ENCODE measurements at regions not wholly inside any gene's neighbourhood (a gene's known extent, or its start where the extent isn't known, plus 50 kb on each side); places are given as distances from the start of the nearest gene placed in this dataset.

GRCh38 chr14:85057221-85057620 is 472.7 kb upstream of the FLRT2 start:
- no peak overlapping the region for H3K4me3 ChIP-seq (ENCODE audit: low read depth, low read length)
- no peak for TF ChIP-seq MYC (IDR thresholded peaks at IDR 0.05; ENCODE audit: low read depth, low read length)
- TF ChIP-seq CTCF (IDR thresholded peaks at IDR 0.05; ENCODE audit: low read depth, low read length) = no peak
- no peak for TF ChIP-seq POLR2A (IDR thresholded peaks at IDR 0.05; ENCODE audit: extremely low read depth, insufficient read length)
- TF ChIP-seq MAX (IDR thresholded peaks at IDR 0.05; ENCODE audit: low read depth, low read length) = no peak
- DNase-seq (ENCODE audit: low read depth) = no peak

- H3K4me3 ChIP-seq (ENCODE audit: low read depth, low read length) = no peak overlapping the region
- TF ChIP-seq CTCF (IDR thresholded peaks at IDR 0.05; ENCODE audit: low read depth, low read length) = no peak
- no peak for TF ChIP-seq POLR2A (IDR thresholded peaks at IDR 0.05; ENCODE audit: extremely low read depth, insufficient read length)
- DNase-seq (ENCODE audit: low read depth) = no peak
Measured at GRCh38 chr14:85058150-85058549, 471.8 kb upstream of the FLRT2 start.

GRCh38 chr14:85060121-85060520 is 469.8 kb upstream of the FLRT2 start:
- TF ChIP-seq MAX (IDR thresholded peaks at IDR 0.05; ENCODE audit: low read depth, low read length) (no peak), MYC (IDR thresholded peaks at IDR 0.05; ENCODE audit: low read depth, low read length) (no peak), CTCF (IDR thresholded peaks at IDR 0.05; ENCODE audit: low read depth, low read length) (no peak), POLR2A (IDR thresholded peaks at IDR 0.05; ENCODE audit: extremely low read depth, insufficient read length) (no peak)
- H3K4me3 ChIP-seq (ENCODE audit: low read depth, low read length) = no peak overlapping the region
- no peak for DNase-seq (ENCODE audit: low read depth)

- TF ChIP-seq MAX (IDR thresholded peaks at IDR 0.05; ENCODE audit: low read depth, low read length) = no peak
- no peak for TF ChIP-seq POLR2A (IDR thresholded peaks at IDR 0.05; ENCODE audit: extremely low read depth, insufficient read length)
- TF ChIP-seq CTCF (IDR thresholded peaks at IDR 0.05; ENCODE audit: low read depth, low read length) = no peak
- no peak for TF ChIP-seq MYC (IDR thresholded peaks at IDR 0.05; ENCODE audit: low read depth, low read length)
- H3K4me3 ChIP-seq (ENCODE audit: low read depth, low read length) = no peak overlapping the region
- no peak for DNase-seq (ENCODE audit: low read depth)
Measured at GRCh38 chr14:85061256-85061655, 468.7 kb upstream of the FLRT2 start.

GRCh38 chr14:85063747-85064146 is 466.2 kb upstream of the FLRT2 start:
- TF ChIP-seq POLR2A (IDR thresholded peaks at IDR 0.05; ENCODE audit: extremely low read depth, insufficient read length) (no peak), CTCF (IDR thresholded peaks at IDR 0.05; ENCODE audit: low read depth, low read length) (no peak), MYC (IDR thresholded peaks at IDR 0.05; ENCODE audit: low read depth, low read length) (no peak), MAX (IDR thresholded peaks at IDR 0.05; ENCODE audit: low read depth, low read length) (no peak)
- H3K4me3 ChIP-seq (ENCODE audit: low read depth, low read length) = no peak overlapping the region
- no peak for DNase-seq (ENCODE audit: low read depth)

GRCh38 chr14:85071447-85071846 is 458.5 kb upstream of the FLRT2 start:
- H3K4me3 ChIP-seq (ENCODE audit: low read depth, low read length) = no peak overlapping the region
- TF ChIP-seq MYC (IDR thresholded peaks at IDR 0.05; ENCODE audit: low read depth, low read length) = no peak
- TF ChIP-seq CTCF (IDR thresholded peaks at IDR 0.05; ENCODE audit: low read depth, low read length) = no peak
- TF ChIP-seq MAX (IDR thresholded peaks at IDR 0.05; ENCODE audit: low read depth, low read length) = no peak
- TF ChIP-seq POLR2A (IDR thresholded peaks at IDR 0.05; ENCODE audit: extremely low read depth, insufficient read length) = no peak

More at GRCh38 chr14:85071447-85071846, 458.5 kb upstream of the FLRT2 start:
- DNase-seq (ENCODE audit: low read depth) = no peak

Data from NB4 (cell line).